H1 (cell line): ENCODE measurements at regions not wholly inside any gene's neighbourhood (a gene's known extent, or its start where the extent isn't known, plus 50 kb on each side); places are given as distances from the start of the nearest gene placed in this dataset.

Experiments used
- CTCF ChIA-PET: fragments of 300-600 bp; sonication (Branson Sonifier 250); formaldehyde crosslinking; loops from one replicate; lab custom pipeline; 2021; ENCODE audit not compliant: partially characterized antibody; lab: Charles Lee
- POLR2A ChIA-PET: fragments of 300-600 bp; sonication (Branson Sonifier 250); formaldehyde crosslinking; loops from one replicate; lab custom pipeline; 2021; ENCODE audit warnings: inconsistent platforms; ENCODE audit not compliant: partially characterized antibody; lab: Charles Lee
- DNase-seq, 2 experiments: peaks; one replicate each; pipeline versions ENCODE4 v3.0.0 to v3.0.0-alpha.2; 2010 to 2022; ENCODE audit warnings: low spot score in 2 of 2, low read depth in 1 of 2, mixed read lengths in 1 of 2
- FAIRE-seq: peaks from 2 replicates; lab custom pipeline; 2011; peaks lifted over from hg19 to GRCh38; lab: Jason Lieb, UNC
- H2AFZ ChIP-seq: 2 replicates; pipeline ENCODE4 v1.8.1; 2012; ENCODE audit warnings: low read length, inconsistent platforms
- H2AK5ac ChIP-seq: 2 replicates; pipeline ENCODE4 v1.6.1; 2013; ENCODE audit warnings: low read depth, low read length
- H2BK120ac ChIP-seq: replicated peaks from 2 replicates; pipeline ENCODE3; 2013; ENCODE audit warnings: low read depth, low read length, inconsistent platforms
- H2BK12ac ChIP-seq: 2 replicates; pipeline ENCODE4 v1.6.1; 2013; ENCODE audit warnings: low read depth, low read length
- H2BK15ac ChIP-seq: 2 replicates; pipeline ENCODE4 v1.6.1; 2013; ENCODE audit warnings: low read length
- H2BK20ac ChIP-seq: 2 replicates; pipeline ENCODE4 v1.6.1; 2013; ENCODE audit warnings: low read length
- H2BK5ac ChIP-seq: 2 replicates; pipeline ENCODE4 v1.6.1; 2013; ENCODE audit warnings: low read depth, low read length
- H3K14ac ChIP-seq: 2 replicates; pipeline ENCODE4 v1.6.1; 2013; ENCODE audit warnings: inconsistent platforms; ENCODE audit not compliant: insufficient read length
- H3K18ac ChIP-seq: 2 replicates; pipeline ENCODE4 v1.6.1; 2013; ENCODE audit warnings: low read length; ENCODE audit errors: extremely low read depth
- H3K23ac ChIP-seq: 2 replicates; pipeline ENCODE4 v1.6.1; 2013; ENCODE audit warnings: inconsistent platforms; ENCODE audit not compliant: insufficient read length
- H3K23me2 ChIP-seq: 2 replicates; pipeline ENCODE4 v1.6.1; 2013; ENCODE audit warnings: low read depth, low read length
- H3K27ac ChIP-seq: 2 replicates; pipeline ENCODE4 v1.6.1; 2011; ENCODE audit warnings: low read depth, low read length, inconsistent platforms
- H3K27me3 ChIP-seq, 4 experiments: replicated peaks in 1 of 4; 1 replicate in 1 of 4; 2 replicates in 3 of 4; pipeline versions ENCODE4 v1.6.1 to v1.8.1; 2011 to 2013; ENCODE audit warnings: low read length in 3 of 4, mild to moderate bottlenecking in 3 of 4, inconsistent platforms in 2 of 4, mixed read lengths in 2 of 4, moderate library complexity in 1 of 4; ENCODE audit not compliant: control insufficient read depth in 3 of 4, insufficient read depth in 3 of 4; ENCODE audit errors: extremely low read depth in 1 of 4
- H3K36me3 ChIP-seq, 4 experiments: 2 replicates each; pipeline versions ENCODE4 v1.6.1 to v1.8.1; 2011 to 2013; ENCODE audit warnings: mild to moderate bottlenecking in 4 of 4, low read length in 3 of 4, moderate library complexity in 2 of 4, control low read depth in 1 of 4, inconsistent platforms in 1 of 4; ENCODE audit not compliant: insufficient read depth in 4 of 4, control insufficient read depth in 2 of 4
- H3K4ac ChIP-seq: replicated peaks from 2 replicates; pipeline ENCODE3; 2013; ENCODE audit warnings: low read length, low read depth, mixed read lengths, inconsistent platforms; ENCODE audit not compliant: insufficient read length
- H3K4me1 ChIP-seq, 4 experiments: replicated peaks in 1 of 4; 1 replicate in 1 of 4; 2 replicates in 3 of 4; pipeline versions ENCODE4 v1.6.1 to v1.8.1; 2011 to 2013; ENCODE audit warnings: low read length in 3 of 4, inconsistent platforms in 2 of 4, mixed read lengths in 1 of 4; ENCODE audit not compliant: insufficient read depth in 4 of 4, control insufficient read depth in 3 of 4
- H3K4me2 ChIP-seq, 2 experiments: 2 replicates each; pipeline versions ENCODE4 v1.6.1 to v1.8.1; 2011 to 2013; ENCODE audit warnings: low read depth in 2 of 2, low read length in 2 of 2, control low read depth in 1 of 2, inconsistent platforms in 1 of 2, mild to moderate bottlenecking in 1 of 2; ENCODE audit not compliant: insufficient read depth in 1 of 2
- H3K4me3 ChIP-seq, 4 experiments: fragments of 200-600, 300-600 bp in 1 of 4; sonication (generic), shearing (Covaris generic), sonication (Bioruptor Twin) in 1 of 4; 2 replicates each; pipeline versions ENCODE4 v1.5.1 to v1.8.1; 2011 to 2016; ENCODE audit warnings: low read length in 4 of 4, low read depth in 3 of 4, control low read depth in 2 of 4, inconsistent platforms in 2 of 4, mild to moderate bottlenecking in 2 of 4, mixed read lengths in 1 of 4, moderate library complexity in 1 of 4; ENCODE audit not compliant: insufficient read depth in 2 of 4; ENCODE audit errors: extremely low read depth in 1 of 4
- H3K56ac ChIP-seq: replicated peaks from 2 replicates; pipeline ENCODE3; 2013; ENCODE audit warnings: low read depth, mild to moderate bottlenecking, mixed read lengths, low read length, inconsistent platforms; ENCODE audit not compliant: insufficient read length
- H3K79me1 ChIP-seq: 2 replicates; pipeline ENCODE4 v1.6.1; 2013; ENCODE audit warnings: low read depth, low read length, control low read depth
- H3K79me2 ChIP-seq, 2 experiments: 2 replicates each; pipeline versions ENCODE4 v1.6.1 to v1.8.1; 2012 to 2013; ENCODE audit warnings: low read length in 2 of 2, mild to moderate bottlenecking in 2 of 2, inconsistent platforms in 1 of 2; ENCODE audit not compliant: insufficient read depth in 2 of 2, control insufficient read depth in 1 of 2
- H3K9ac ChIP-seq, 4 experiments: replicated peaks in 1 of 4; 1 replicate in 1 of 4; 2 replicates in 3 of 4; pipeline versions ENCODE4 v1.6.1 to v1.8.1; 2011 to 2013; ENCODE audit warnings: low read depth in 3 of 4, low read length in 3 of 4, control low read depth in 2 of 4, mild to moderate bottlenecking in 2 of 4, moderate library complexity in 2 of 4, inconsistent platforms in 1 of 4; ENCODE audit errors: extremely low read depth in 1 of 4
- H3K9me3 ChIP-seq, 2 experiments: 2 replicates each; pipeline versions ENCODE4 v1.6.1 to v1.8.1; 2012 to 2013; ENCODE audit warnings: mild to moderate bottlenecking in 2 of 2, moderate library complexity in 2 of 2, control low read depth in 1 of 2, inconsistent platforms in 1 of 2, low read depth in 1 of 2, low read length in 1 of 2, mixed read lengths in 1 of 2; ENCODE audit not compliant: insufficient read depth in 2 of 2
- H4K20me1 ChIP-seq, 2 experiments: replicated peaks in 1 of 2; 2 replicates each; pipeline versions ENCODE3 to v1.8.1; 2011 to 2013; ENCODE audit warnings: inconsistent platforms in 2 of 2, low read length in 2 of 2, mild to moderate bottlenecking in 1 of 2; ENCODE audit not compliant: insufficient read depth in 2 of 2, control insufficient read depth in 1 of 2
- H4K5ac ChIP-seq: 2 replicates; pipeline ENCODE4 v1.6.1; 2013; ENCODE audit warnings: low read length, low read depth, mixed read lengths, inconsistent platforms; ENCODE audit not compliant: insufficient read length
- H4K8ac ChIP-seq: 2 replicates; pipeline ENCODE4 v1.8.0; 2013; ENCODE audit warnings: mild to moderate bottlenecking, moderate library complexity, low read length, inconsistent platforms; ENCODE audit not compliant: insufficient read depth; ENCODE audit errors: extremely low read depth
- H4K91ac ChIP-seq: replicated peaks from 2 replicates; pipeline ENCODE3; 2013; ENCODE audit warnings: low read length, mixed read lengths, inconsistent platforms; ENCODE audit not compliant: insufficient read length
- GTF2F1 ChIP-seq: IDR thresholded peaks from 2 replicates; pipeline ENCODE4 v1.6.1; 2012; ENCODE audit warnings: low read depth, low read length, improper control_type of control experiment, borderline replicate concordance
- WGBS, 2 experiments: shearing (Covaris generic) in 1 of 2; methylation state at CpG; one replicate each; pipeline versions ENCODE4 v1.1.6 to v1.1.7; 2013 to 2015; ENCODE audit warnings: low lambda C conversion rate in 2 of 2, mixed read lengths in 2 of 2, inconsistent platforms in 1 of 2, low coverage in 1 of 2, missing lambda C conversion rate in 1 of 2; ENCODE audit not compliant: insufficient replicate concordance in 2 of 2, insufficient coverage in 1 of 2, insufficient read length in 1 of 2; ENCODE audit errors: extremely low coverage in 1 of 2, missing lambda C conversion rate in 1 of 2; 5-methylcytosine and 5-hydroxymethylcytosine counted together

DNA sequence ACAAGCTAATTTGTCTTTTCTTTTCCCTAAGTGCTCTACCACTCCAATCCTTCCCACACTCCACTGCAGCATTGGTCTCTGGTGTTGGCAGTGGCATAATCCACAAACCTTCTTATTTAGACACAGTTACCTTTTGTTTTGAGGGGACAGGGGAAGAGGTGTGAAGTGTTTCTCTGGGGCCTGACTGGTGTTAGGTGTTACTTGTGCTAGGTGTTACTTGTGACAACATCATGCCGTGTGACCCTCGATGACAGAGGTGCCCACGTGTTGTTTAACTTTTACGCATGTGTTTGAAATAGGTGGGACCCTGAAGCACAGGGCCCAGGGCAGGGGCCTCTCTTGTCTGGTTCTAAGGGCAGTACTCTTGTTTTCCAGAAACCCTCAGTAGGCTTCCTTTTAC lies 70.5 kb upstream of the SPRY4 start:
- no peaks in the 10 kb centered on the region for H4K20me1 ChIP-seq
- ChIA-PET POLR2A (no interaction called here), CTCF (no interaction called here)
- H4K8ac ChIP-seq: no peak overlapping the region
- no peaks in the 10 kb centered on the region; a peak in 1 of 4 replicates for H3K79me2 ChIP-seq
- no peak overlapping the region for H2AFZ ChIP-seq
- H3K4me3 ChIP-seq: no peak overlapping the region
- H2BK20ac ChIP-seq: no peak overlapping the region
- peaks cover 5 to 10% of the 10 kb centered on the region in 2 experiments for H3K9me3 ChIP-seq
- no peak for DNase-seq
- no peak overlapping the region for H3K9ac ChIP-seq
- H3K27me3 ChIP-seq: no peaks in the 10 kb centered on the region
- no peak overlapping the region for H4K5ac ChIP-seq
- no peak overlapping the region for H2BK5ac ChIP-seq
- peaks cover 2 to 5% (median 5%) of the 10 kb centered on the region in 4 experiments; a peak in 6 of 7 replicates for H3K4me1 ChIP-seq
- H2AK5ac ChIP-seq: no peak overlapping the region
- H3K36me3 ChIP-seq: no peaks in the 10 kb centered on the region
- H3K23ac ChIP-seq: no peak overlapping the region
- no peak overlapping the region for H3K27ac ChIP-seq
- no peak overlapping the region for H2BK15ac ChIP-seq
- no peak overlapping the region for H3K56ac ChIP-seq
- H2BK120ac ChIP-seq: no peak overlapping the region
- H3K79me1 ChIP-seq: no peaks in the 10 kb centered on the region
- H3K4ac ChIP-seq: no peak overlapping the region
- no peak overlapping the region for H3K14ac ChIP-seq
- no peak overlapping the region for H4K91ac ChIP-seq
- no peak overlapping the region for H2BK12ac ChIP-seq
- no peak overlapping the region for H3K4me2 ChIP-seq
- TF ChIP-seq GTF2F1: no peak
- whole genome bisulfite sequencing, 2 experiments: 97% methylated on average over 4 of the region's 4 CpGs; no CpG with 5 or more reads in 1 of the 2 experiments
- peaks cover 2% of the 10 kb centered on the region; the same call in 1 of the 2 replicates for H3K23me2 ChIP-seq
- no peak overlapping the region for H3K18ac ChIP-seq
- FAIRE-seq: no peak
